Endodermal cell (in vitro differentiated cells): ENCODE measurements at regions not wholly inside any gene's neighbourhood (a gene's known extent, or its start where the extent isn't known, plus 50 kb on each side); places are given as distances from the start of the nearest gene placed in this dataset.

ENCODE experiments used
- DNase-seq: peaks from one replicate; pipeline ENCODE4 v3.0.0-alpha.2; 2017
- H3K27ac ChIP-seq: 2 replicates; pipeline ENCODE4 v1.5.1; 2013; ENCODE audit warnings: mild to moderate bottlenecking, low read depth, low read length, moderate library complexity
- H3K27me3 ChIP-seq: 2 replicates; pipeline ENCODE4 v1.6.1; 2013; ENCODE audit warnings: mild to moderate bottlenecking, low read length, moderate library complexity; ENCODE audit not compliant: insufficient read depth, control insufficient read depth, poor library complexity, severe bottlenecking
- H3K36me3 ChIP-seq: 2 replicates; pipeline ENCODE4 v1.7.0; 2013; ENCODE audit warnings: mild to moderate bottlenecking, low read length, moderate library complexity; ENCODE audit not compliant: control insufficient read depth, insufficient read depth
- H3K4me1 ChIP-seq: one replicate; pipeline ENCODE4 v1.7.0; 2013; ENCODE audit warnings: low read length; ENCODE audit not compliant: control insufficient read depth, insufficient read depth
- H3K4me3 ChIP-seq: 2 replicates; pipeline ENCODE4 v1.5.1; 2013; ENCODE audit warnings: mild to moderate bottlenecking, low read length, moderate library complexity
- H3K9ac ChIP-seq: 2 replicates; pipeline ENCODE4 v1.6.1; 2013; ENCODE audit warnings: mild to moderate bottlenecking, low read length, moderate library complexity; ENCODE audit not compliant: poor library complexity, severe bottlenecking; ENCODE audit errors: extremely low read depth
- H3K9me3 ChIP-seq: 2 replicates; pipeline ENCODE4 v1.6.1; 2013; ENCODE audit warnings: mild to moderate bottlenecking, low read length, moderate library complexity; ENCODE audit not compliant: control insufficient read depth
- H3K27ac Mint-ChIP-seq: 2 replicates; pipeline ENCODE4 v1.8.0; 2020; ENCODE audit warnings: mixed read lengths
- H3K27me3 Mint-ChIP-seq: 2 replicates; pipeline ENCODE4 v1.8.0; 2021; ENCODE audit warnings: mild to moderate bottlenecking, mixed read lengths; ENCODE audit not compliant: insufficient read depth
- H3K36me3 Mint-ChIP-seq: 2 replicates; pipeline ENCODE4 v1.8.0; 2020; ENCODE audit warnings: low read depth, mixed read lengths
- H3K4me1 Mint-ChIP-seq: 2 replicates; pipeline ENCODE4 v1.8.0; 2020; ENCODE audit warnings: mixed read lengths
- H3K4me3 Mint-ChIP-seq: 2 replicates; pipeline ENCODE4 v1.8.0; 2020; ENCODE audit warnings: mild to moderate bottlenecking, moderate library complexity, mixed read lengths
- H3K9me3 Mint-ChIP-seq: 2 replicates; pipeline ENCODE4 v1.8.0; 2020; ENCODE audit warnings: mild to moderate bottlenecking, mixed read lengths
- WGBS, 2 experiments: methylation state at CpG; one replicate each; pipeline versions ENCODE4 v1.1.5 to v1.1.7; 2013; ENCODE audit warnings: missing lambda C conversion rate in 2 of 2, mixed read lengths in 1 of 2; ENCODE audit not compliant: insufficient coverage in 1 of 2, insufficient read length in 1 of 2; 5-methylcytosine and 5-hydroxymethylcytosine counted together
- TF ChIP-seq, protein P1 (sequence below): fragments of 200-600 bp; sonication (generic); conservative IDR thresholded peaks from 2 replicates; pipeline ENCODE4 v1.5.0; 2021; ENCODE audit warnings: antibody characterized with exemption, mild to moderate bottlenecking

GRCh38 chr5:28463728-28464127, 1425.3 kb upstream of the CDH9 start:
- H3K4me3 ChIP-seq, result no peak overlapping the region
- no peaks in the 10 kb centered on the region for H3K36me3 ChIP-seq
- Mint-ChIP-seq H3K4me3 (no peak overlapping the region), H3K27ac (no peak overlapping the region), H3K9me3 (no peaks in the 10 kb centered on the region), H3K4me1 (no peaks in the 10 kb centered on the region), H3K27me3 (peaks cover 4% of the 10 kb centered on the region), H3K36me3 (no peaks in the 10 kb centered on the region)
- H3K9ac ChIP-seq, result no peak overlapping the region
- no peaks in the 10 kb centered on the region for H3K4me1 ChIP-seq
- H3K9me3 ChIP-seq, result no peaks in the 10 kb centered on the region
- no peak for DNase-seq
- TF ChIP-seq, protein P1, sequence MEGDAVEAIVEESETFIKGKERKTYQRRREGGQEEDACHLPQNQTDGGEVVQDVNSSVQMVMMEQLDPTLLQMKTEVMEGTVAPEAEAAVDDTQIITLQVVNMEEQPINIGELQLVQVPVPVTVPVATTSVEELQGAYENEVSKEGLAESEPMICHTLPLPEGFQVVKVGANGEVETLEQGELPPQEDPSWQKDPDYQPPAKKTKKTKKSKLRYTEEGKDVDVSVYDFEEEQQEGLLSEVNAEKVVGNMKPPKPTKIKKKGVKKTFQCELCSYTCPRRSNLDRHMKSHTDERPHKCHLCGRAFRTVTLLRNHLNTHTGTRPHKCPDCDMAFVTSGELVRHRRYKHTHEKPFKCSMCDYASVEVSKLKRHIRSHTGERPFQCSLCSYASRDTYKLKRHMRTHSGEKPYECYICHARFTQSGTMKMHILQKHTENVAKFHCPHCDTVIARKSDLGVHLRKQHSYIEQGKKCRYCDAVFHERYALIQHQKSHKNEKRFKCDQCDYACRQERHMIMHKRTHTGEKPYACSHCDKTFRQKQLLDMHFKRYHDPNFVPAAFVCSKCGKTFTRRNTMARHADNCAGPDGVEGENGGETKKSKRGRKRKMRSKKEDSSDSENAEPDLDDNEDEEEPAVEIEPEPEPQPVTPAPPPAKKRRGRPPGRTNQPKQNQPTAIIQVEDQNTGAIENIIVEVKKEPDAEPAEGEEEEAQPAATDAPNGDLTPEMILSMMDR, result no peak
- no peak overlapping the region for H3K27ac ChIP-seq
- WGBS, 2 experiments, result 94 to 100% methylated on average over 1 to 3 of the region's 4 CpGs
- H3K27me3 ChIP-seq, result no peaks in the 10 kb centered on the region

DNA sequence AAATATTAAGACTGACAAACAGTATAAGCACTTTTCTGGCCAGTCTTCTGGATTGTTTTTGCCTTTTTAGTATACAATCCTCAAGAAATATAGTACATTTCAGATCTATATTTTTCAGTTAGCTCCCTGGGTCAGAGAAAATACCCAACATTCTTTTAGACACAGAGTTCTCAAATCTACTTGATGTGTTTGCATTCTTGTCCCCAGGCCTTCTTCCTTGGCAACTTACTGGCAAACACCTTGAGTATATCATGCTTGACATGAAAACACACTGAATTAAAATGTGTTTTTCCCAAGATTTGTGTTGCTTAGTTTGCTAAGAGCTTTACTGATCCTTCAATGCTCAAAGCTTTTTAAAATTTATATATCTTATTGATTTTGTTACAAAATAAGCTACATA, 1413.1 kb upstream of the CDH9 start:
- no peaks in the 10 kb centered on the region for H3K27me3 Mint-ChIP-seq
- peaks cover 3% of the 10 kb centered on the region for H3K9me3 Mint-ChIP-seq
- no peak overlapping the region for H3K27ac Mint-ChIP-seq
- no peaks in the 10 kb centered on the region for H3K36me3 Mint-ChIP-seq
- no peak overlapping the region for H3K27ac ChIP-seq
- TF ChIP-seq, protein P1, result no peak
- H3K9me3 ChIP-seq, result no peaks in the 10 kb centered on the region
- no peaks in the 10 kb centered on the region for H3K4me1 Mint-ChIP-seq
- no peak overlapping the region for H3K9ac ChIP-seq
- H3K27me3 ChIP-seq, result no peaks in the 10 kb centered on the region
- H3K4me3 ChIP-seq, result no peak overlapping the region
- no peak overlapping the region for H3K4me3 Mint-ChIP-seq
- no peaks in the 10 kb centered on the region for H3K36me3 ChIP-seq
- no peak for DNase-seq
- no peaks in the 10 kb centered on the region for H3K4me1 ChIP-seq

DNA sequence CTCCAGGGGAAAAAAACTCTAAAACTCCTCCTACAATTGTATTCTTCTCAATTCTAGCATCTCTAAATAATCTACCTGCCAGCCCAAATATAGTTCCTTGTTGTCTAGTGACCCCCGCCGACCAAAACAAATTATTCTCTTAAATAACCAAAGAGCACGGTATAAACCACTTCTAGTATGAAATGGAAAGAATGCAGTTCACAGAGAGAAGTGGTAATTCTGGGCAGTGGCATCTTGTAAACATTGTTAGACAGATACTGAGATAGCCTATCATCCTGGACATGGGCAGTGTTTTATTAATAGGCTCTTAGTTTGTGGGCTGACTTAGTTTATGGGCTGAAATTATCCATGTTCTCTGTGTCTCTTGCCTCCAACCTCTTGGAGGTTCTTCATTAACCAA, 1412.6 kb upstream of the CDH9 start:
- Histone ChIP-seq H3K4me1 (no peaks in the 10 kb centered on the region), H3K4me3 (no peak overlapping the region), H3K27ac (no peak overlapping the region), H3K36me3 (no peaks in the 10 kb centered on the region), H3K27me3 (no peaks in the 10 kb centered on the region), H3K9me3 (peaks cover 3% of the 10 kb centered on the region), H3K9ac (no peak overlapping the region)
- no peak overlapping the region for H3K4me3 Mint-ChIP-seq
- TF ChIP-seq, protein P1, result no peak
- 84% methylated on average over 2 of the region's 3 CpGs; no CpG with 5 or more reads in 1 of the 2 experiments for WGBS, 2 experiments
- no peak overlapping the region for H3K27ac Mint-ChIP-seq
- peaks cover 8% of the 10 kb centered on the region for H3K9me3 Mint-ChIP-seq
- H3K27me3 Mint-ChIP-seq, result no peaks in the 10 kb centered on the region
- no peaks in the 10 kb centered on the region for H3K4me1 Mint-ChIP-seq
- DNase-seq, result no peak
- no peaks in the 10 kb centered on the region for H3K36me3 Mint-ChIP-seq
